B cell (primary cell): ENCODE measurements at regions not wholly inside any gene's neighbourhood (a gene's known extent, or its start where the extent isn't known, plus 50 kb on each side); places are given as distances from the start of the nearest gene placed in this dataset.

Source experiments
- EZH2 ChIP-seq: IDR thresholded peaks from 2 replicates; pipeline ENCODE4 v1.6.1; 2012; ENCODE audit warnings: borderline replicate concordance, low read depth, mild to moderate bottlenecking, moderate library complexity, low read length; ENCODE audit not compliant: insufficient read depth, poor library complexity, severe bottlenecking
- TF ChIP-seq, protein P1 (sequence below): fragments of 200-600 bp; IDR thresholded peaks from one replicate; pipeline ENCODE4 v1.8.0; 2022; ENCODE audit warnings: antibody characterized with exemption, mild to moderate bottlenecking

DNA sequence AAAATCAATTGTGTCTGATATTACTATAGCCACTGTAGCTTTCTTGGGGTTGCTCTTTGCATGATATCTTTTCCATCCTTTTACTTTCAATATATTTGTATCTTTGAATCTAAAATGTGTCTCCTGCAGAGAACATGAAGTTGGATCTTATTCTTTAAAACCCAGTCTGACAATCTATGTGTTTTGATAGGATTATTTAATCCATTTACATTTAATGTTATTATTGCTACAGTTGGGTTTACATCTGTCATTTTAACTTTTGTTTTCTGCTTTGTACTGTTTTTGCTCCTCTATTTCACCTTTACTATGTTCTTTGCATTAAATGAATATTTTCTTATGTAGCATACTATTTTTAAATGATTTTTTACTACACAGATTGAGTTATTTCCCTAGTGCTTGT lies 230.9 kb downstream of the ANTXR2 start:
- TF ChIP-seq, protein P1, sequence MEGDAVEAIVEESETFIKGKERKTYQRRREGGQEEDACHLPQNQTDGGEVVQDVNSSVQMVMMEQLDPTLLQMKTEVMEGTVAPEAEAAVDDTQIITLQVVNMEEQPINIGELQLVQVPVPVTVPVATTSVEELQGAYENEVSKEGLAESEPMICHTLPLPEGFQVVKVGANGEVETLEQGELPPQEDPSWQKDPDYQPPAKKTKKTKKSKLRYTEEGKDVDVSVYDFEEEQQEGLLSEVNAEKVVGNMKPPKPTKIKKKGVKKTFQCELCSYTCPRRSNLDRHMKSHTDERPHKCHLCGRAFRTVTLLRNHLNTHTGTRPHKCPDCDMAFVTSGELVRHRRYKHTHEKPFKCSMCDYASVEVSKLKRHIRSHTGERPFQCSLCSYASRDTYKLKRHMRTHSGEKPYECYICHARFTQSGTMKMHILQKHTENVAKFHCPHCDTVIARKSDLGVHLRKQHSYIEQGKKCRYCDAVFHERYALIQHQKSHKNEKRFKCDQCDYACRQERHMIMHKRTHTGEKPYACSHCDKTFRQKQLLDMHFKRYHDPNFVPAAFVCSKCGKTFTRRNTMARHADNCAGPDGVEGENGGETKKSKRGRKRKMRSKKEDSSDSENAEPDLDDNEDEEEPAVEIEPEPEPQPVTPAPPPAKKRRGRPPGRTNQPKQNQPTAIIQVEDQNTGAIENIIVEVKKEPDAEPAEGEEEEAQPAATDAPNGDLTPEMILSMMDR, result no peak
- no peak for TF ChIP-seq EZH2
